IPS-15b (cell line): ENCODE measurements at regions not wholly inside any gene's neighbourhood (a gene's known extent, or its start where the extent isn't known, plus 50 kb on each side); places are given as distances from the start of the nearest gene placed in this dataset.

ENCODE experiments used
- H3K27me3 ChIP-seq: one replicate; pipeline ENCODE4 v1.6.1; 2013; ENCODE audit warnings: low read length; ENCODE audit not compliant: control insufficient read depth, insufficient read depth
- H3K36me3 ChIP-seq: one replicate; pipeline ENCODE4 v1.6.1; 2013; ENCODE audit warnings: low read length; ENCODE audit not compliant: control insufficient read depth, insufficient read depth
- H3K4me1 ChIP-seq: one replicate; pipeline ENCODE4 v1.6.1; 2013; ENCODE audit warnings: mild to moderate bottlenecking, low read length; ENCODE audit not compliant: control insufficient read depth, insufficient read depth
- H3K4me3 ChIP-seq: one replicate; pipeline ENCODE4 v1.5.1; 2013; ENCODE audit warnings: low read depth, low read length
- H3K9ac ChIP-seq: one replicate; pipeline ENCODE4 v1.6.1; 2013; ENCODE audit warnings: low read depth, mild to moderate bottlenecking, low read length
- H3K9me3 ChIP-seq: one replicate; pipeline ENCODE4 v1.6.1; 2013; ENCODE audit warnings: mild to moderate bottlenecking, low read length; ENCODE audit not compliant: control insufficient read depth, insufficient read depth

DNA sequence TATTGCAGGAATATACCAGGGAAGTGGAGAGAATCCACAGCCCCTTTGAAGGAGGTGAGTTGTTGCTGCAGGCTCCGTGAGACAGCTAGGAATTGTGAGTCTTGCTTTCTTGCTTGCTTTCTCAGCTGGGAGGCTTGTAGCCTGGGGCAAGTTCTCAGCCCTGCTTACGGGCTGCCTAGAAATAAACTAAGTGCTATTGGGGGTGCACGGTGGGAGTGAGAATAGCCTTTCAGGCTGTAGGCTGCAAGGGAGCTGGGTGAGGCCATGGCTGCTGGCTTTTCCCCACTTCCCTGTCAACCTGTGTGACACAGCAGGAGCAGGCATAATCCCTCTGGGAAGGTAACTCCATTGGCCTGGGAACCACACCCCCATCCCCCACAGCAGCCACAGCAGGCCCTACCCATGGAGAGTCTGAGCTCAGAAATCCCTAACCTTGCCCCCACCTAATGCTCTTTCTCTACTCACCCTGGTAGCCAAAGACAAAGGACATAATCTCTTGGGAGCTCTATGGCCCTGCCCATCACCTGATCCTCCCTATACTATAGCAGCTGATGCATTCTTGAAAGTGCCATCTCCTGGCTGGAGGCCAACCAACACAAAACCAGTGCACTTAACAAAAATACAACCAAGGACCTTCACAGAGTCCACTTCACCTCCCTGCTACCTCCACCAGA is 113.0 kb downstream of the MMRN1 start:
- Histone ChIP-seq H3K27me3 (no peaks in the 10 kb centered on the region), H3K4me3 (peak overlapping the region; percentile 13), H3K36me3 (no peaks in the 10 kb centered on the region)

DNA sequence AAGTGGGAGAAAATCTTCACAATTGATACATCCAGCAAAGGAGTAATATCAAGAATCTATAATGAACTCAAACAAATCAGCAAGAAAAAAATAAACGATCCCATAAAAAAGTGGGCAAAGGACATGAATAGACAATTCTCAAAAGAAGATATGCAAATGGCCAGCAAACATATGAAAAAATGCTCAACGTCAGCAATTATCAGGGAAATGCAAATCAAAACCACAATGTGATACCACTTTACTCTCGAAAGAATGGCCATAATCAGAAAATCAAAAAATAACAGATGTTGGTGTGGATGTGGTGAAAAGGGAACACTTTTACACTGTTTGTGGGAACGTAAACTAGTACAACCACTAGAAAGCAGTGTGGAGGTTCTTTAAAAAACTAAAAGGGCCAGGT is 114.3 kb upstream of the CCSER1 start:
- H3K4me3 ChIP-seq, result no peak overlapping the region
- no peaks in the 10 kb centered on the region for H3K36me3 ChIP-seq
- H3K9ac ChIP-seq, result no peak overlapping the region
- no peaks in the 10 kb centered on the region for H3K9me3 ChIP-seq
- H3K27me3 ChIP-seq, result no peaks in the 10 kb centered on the region
- H3K4me1 ChIP-seq, result peaks cover 2% of the 10 kb centered on the region

More for the DNA sequence above, 113.0 kb downstream of the MMRN1 start:
- Histone ChIP-seq H3K9ac (no peak overlapping the region), H3K4me1 (peaks cover 8% of the 10 kb centered on the region), H3K9me3 (no peaks in the 10 kb centered on the region)

DNA sequence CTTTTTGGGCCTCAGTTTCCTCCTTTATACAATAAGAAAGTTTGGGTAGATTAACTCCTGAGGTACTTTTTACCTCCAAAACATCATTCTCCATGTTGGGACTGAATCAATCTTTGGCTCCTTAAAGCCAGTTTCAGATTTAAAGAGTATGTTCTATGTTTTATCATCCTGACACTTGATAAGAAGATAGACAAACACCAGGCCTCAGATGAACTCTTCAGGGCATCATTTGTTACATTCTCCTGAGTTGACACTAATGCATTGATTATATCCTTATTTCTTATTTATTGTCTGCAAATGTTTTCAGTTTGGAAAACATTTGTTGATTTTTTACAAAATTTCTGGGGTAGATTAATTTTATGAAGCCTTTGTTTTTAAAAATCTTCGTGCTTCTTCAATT is 102.7 kb upstream of the CCSER1 start:
- H3K4me1 ChIP-seq, result no peaks in the 10 kb centered on the region
- H3K4me3 ChIP-seq, result no peak overlapping the region
- no peak overlapping the region for H3K9ac ChIP-seq
- H3K9me3 ChIP-seq, result no peaks in the 10 kb centered on the region
- no peaks in the 10 kb centered on the region for H3K36me3 ChIP-seq
- H3K27me3 ChIP-seq, result no peaks in the 10 kb centered on the region

DNA sequence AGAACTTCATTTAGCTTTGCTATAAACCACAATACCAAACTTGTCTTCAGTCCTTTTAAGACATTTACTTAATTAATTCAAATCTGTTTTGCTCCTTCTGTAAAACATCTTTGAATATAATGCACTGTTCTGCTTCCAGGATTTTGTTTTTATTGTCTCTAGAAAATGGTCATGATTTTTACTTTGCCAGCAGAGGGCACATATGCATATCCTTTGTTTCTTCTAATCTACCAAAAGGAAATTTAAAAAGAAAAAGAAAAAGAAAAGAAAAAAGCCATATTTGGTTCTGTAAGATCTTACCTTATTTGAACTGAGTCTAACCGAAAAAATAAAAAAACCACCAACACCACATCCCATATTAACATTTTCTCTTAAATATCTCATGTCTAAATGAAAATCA is 101.9 kb upstream of the CCSER1 start:
- Histone ChIP-seq H3K4me3 (no peak overlapping the region), H3K36me3 (no peaks in the 10 kb centered on the region), H3K4me1 (no peaks in the 10 kb centered on the region), H3K9me3 (no peaks in the 10 kb centered on the region), H3K9ac (no peak overlapping the region), H3K27me3 (no peaks in the 10 kb centered on the region)

DNA sequence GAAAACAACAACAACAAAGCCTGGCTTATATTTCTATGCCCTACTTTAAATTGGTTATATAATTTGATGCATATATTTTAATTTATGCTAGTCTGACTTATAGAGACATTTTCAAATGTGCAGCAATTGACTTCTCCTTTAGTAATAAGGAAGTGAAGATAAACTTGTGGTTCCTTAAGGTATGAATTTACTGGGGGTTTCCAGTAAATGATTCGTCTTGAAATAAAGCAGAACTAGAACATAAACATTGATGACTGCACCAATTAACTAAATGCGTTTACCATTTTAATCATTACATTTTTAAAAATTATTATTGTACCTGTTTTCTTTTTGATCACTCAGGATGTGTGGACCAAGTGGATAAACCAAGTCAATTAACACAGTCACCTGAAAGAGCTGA is 99.6 kb upstream of the CCSER1 start:
- Histone ChIP-seq H3K9me3 (no peaks in the 10 kb centered on the region), H3K4me1 (no peaks in the 10 kb centered on the region), H3K4me3 (no peak overlapping the region), H3K27me3 (no peaks in the 10 kb centered on the region), H3K36me3 (no peaks in the 10 kb centered on the region), H3K9ac (no peak overlapping the region)

DNA sequence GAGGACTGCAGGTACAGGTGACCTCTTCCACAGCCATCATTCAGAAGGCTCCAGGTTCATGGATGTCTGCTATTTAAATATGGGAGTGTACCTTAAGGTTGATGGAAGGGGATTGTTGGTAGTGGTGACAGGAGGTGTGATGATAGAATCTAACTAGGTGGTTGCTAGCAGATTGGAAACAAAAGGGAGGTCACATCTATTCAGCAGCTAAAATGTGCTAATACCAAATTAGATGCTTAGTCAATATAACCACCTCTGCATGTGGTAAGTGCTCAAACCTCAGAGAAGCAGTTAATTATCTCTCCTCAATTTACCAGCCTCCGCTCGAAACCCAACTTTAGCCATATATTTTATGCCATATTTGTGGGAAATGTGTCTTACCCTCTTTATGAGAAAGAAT is 98.7 kb upstream of the CCSER1 start:
- Histone ChIP-seq H3K9me3 (no peaks in the 10 kb centered on the region), H3K4me3 (no peak overlapping the region)

DNA sequence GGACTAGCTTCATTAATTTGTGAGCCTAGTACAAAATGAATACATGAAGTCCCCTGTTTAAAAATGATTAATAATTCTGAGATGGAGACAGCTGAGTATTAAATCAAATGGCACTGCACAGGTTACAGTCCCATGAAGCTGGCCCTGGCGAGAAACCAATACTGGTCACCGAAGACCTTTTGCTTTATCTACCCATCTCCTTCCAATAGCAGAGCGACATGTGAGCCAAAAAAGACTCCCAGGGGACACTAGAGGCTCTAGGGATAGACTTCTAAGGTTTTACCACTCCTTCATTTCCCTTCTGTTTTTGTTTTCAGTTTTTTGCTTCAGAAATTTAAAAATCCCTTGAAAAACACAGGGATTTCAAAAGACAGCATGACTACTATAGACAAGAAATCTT is 97.0 kb upstream of the CCSER1 start:
- no peaks in the 10 kb centered on the region for H3K27me3 ChIP-seq
- H3K36me3 ChIP-seq, result no peaks in the 10 kb centered on the region
- H3K4me1 ChIP-seq, result no peaks in the 10 kb centered on the region
- H3K9me3 ChIP-seq, result no peaks in the 10 kb centered on the region
- no peak overlapping the region for H3K4me3 ChIP-seq
- no peak overlapping the region for H3K9ac ChIP-seq

More for the DNA sequence above, 98.7 kb upstream of the CCSER1 start:
- Histone ChIP-seq H3K27me3 (no peaks in the 10 kb centered on the region), H3K4me1 (no peaks in the 10 kb centered on the region), H3K9ac (no peak overlapping the region), H3K36me3 (no peaks in the 10 kb centered on the region)

DNA sequence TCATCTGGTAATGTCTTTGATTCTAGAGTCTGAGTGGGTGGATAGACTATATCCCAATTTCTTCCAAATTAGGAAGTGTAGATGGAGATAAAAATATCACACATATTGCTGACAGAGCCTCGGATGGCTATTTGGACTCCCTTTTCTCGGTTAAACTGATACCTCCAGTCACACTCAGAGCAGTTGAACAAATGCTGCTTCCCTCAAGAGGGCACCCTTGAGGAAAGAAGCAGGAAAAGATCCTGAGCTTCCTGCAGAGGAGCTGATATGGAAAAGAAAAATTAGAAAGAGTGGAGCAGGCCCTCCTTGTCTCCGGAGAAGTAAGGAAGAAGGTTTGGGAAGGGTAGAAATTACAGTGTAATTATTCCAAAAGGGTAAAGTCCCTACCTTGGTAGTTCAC is 96.2 kb upstream of the CCSER1 start:
- Histone ChIP-seq H3K36me3 (no peaks in the 10 kb centered on the region), H3K4me3 (no peak overlapping the region), H3K9ac (no peak overlapping the region), H3K9me3 (no peaks in the 10 kb centered on the region), H3K4me1 (no peaks in the 10 kb centered on the region), H3K27me3 (no peaks in the 10 kb centered on the region)

DNA sequence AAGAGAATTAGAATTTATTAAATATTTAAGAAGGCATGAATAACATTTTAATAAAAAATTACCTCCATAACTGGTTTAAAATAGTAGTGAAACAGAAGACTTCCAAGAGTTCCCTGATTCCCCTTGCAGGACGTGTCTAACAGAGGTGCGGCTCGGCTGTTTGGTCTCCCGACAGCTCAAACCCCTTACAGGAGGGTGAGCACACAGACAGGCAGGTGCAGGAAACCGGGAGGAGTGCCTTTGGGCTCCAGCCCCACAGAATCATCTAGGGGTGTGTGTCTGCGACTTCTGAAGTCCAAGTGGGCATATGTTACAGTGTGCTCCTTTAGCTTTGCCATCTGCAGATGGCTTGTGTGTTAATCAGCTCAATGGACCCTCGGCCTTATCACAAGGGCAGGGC is 88.1 kb upstream of the CCSER1 start:
- H3K36me3 ChIP-seq, result no peaks in the 10 kb centered on the region
- H3K9me3 ChIP-seq, result no peaks in the 10 kb centered on the region
- peaks cover 5% of the 10 kb centered on the region for H3K4me1 ChIP-seq
- no peak overlapping the region for H3K4me3 ChIP-seq
- no peak overlapping the region for H3K9ac ChIP-seq
- no peaks in the 10 kb centered on the region for H3K27me3 ChIP-seq

DNA sequence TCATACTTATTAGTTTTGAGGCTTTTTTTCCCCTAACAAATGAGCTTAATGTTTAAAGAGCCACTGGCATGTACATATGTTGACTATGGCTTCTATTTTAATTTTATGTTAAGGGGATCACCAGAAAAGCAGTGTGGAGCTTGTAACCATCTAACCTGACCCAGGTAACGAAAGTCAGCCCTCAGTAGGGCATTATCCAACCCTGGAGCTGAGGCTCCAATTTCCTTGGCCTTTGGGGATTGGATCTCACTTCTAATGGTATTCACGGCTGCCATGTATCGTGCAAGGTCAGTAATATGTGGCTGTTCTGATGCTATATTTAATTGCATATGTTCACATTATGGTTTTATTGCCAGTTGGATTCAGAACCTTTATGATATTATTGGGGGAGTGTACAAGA is 75.2 kb upstream of the CCSER1 start:
- Histone ChIP-seq H3K27me3 (no peaks in the 10 kb centered on the region), H3K4me3 (no peak overlapping the region), H3K4me1 (peaks cover 6% of the 10 kb centered on the region), H3K9ac (no peak overlapping the region), H3K36me3 (no peaks in the 10 kb centered on the region), H3K9me3 (no peaks in the 10 kb centered on the region)

DNA sequence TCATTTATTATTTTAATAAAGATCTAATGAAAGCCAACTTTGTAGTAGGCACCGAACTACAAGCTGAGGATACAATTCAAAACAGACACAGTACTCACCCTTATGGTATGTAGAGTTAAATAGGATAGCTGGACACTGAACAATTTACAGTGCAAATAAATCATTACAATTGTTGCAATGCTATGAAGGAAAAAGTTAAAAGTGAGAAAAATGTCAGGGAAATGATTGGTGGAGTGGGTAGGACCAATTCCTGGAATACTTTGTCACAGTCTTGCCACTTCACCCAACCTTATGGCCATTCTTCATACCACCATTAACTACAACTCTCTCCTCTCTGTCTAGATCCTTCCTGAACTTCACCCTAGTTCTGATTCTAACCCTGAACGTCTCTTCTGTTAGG is 70.1 kb upstream of the CCSER1 start:
- Histone ChIP-seq H3K4me1 (peaks cover 6% of the 10 kb centered on the region), H3K9ac (no peak overlapping the region), H3K4me3 (no peak overlapping the region), H3K27me3 (no peaks in the 10 kb centered on the region), H3K36me3 (no peaks in the 10 kb centered on the region), H3K9me3 (no peaks in the 10 kb centered on the region)

DNA sequence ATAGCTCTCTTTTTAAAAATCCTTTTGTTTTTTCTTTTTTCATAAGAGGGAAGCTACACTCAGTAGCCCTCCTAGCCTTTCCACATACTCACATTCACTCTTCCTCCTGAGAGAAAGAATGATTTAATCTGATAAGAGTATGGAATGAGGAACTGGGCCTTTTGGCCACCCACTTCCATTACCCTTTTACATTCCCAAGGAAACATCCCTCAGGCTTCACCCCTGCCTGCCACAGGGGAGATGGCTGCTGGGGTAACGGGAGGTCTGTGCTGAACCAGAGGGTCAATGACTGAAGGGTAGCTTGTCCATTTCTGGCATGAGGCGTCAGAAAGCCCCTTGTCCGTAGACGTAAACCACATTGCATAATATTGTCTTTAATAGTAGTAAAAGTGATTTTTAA is 67.2 kb upstream of the CCSER1 start:
- H3K4me3 ChIP-seq, result no peak overlapping the region

More for the DNA sequence above, 67.2 kb upstream of the CCSER1 start:
- Histone ChIP-seq H3K9me3 (no peaks in the 10 kb centered on the region), H3K9ac (no peak overlapping the region), H3K27me3 (no peaks in the 10 kb centered on the region), H3K36me3 (no peaks in the 10 kb centered on the region), H3K4me1 (no peaks in the 10 kb centered on the region)
